SKM-1 (cell line): ENCODE measurements at regions not wholly inside any gene's neighbourhood (a gene's known extent, or its start where the extent isn't known, plus 50 kb on each side); places are given as distances from the start of the nearest gene placed in this dataset.

Experiments used
- DNase-seq: peaks from one replicate; lab custom pipeline; 2025; ENCODE audit not compliant: unreplicated experiment; lab: John Stamatoyannopoulos, UW

DNA sequence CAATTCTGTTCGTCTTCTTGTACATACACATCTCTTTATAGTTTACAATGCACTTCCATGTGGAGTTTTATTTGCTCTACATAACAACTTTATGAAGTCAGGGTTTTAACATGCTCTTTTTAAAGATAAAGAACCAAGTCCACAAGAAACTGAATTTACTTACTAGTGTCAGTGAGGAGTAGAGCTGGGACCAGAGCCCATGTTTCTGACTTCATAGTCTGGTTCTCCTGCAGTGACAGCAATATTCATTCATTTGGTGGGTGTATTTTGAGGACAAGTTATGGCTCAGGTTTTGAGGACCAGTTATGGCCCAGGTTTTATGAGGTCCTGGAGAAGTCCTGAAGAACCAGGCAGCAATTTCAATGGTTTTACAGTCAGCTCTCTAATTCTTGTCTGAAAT lies 481.9 kb upstream of the TNC start:
- no peak for DNase-seq

DNA sequence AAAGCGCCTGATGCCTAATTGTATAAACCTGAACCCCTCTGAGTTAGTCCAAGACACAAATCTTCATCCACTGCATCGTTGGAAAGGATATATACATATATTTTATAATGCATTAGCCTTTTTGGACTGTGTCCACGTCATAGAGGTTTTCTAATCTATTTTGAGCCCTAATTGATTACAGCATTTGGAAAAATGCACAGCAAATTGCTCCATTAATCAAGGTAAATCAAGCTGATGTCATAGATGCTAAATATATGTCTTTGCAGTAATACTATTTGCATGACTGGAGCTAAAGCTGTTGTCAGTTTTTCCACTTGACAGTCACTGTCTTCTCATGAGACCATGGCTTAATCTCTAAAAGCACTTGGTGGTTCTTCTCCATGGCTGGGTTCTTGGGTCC lies 483.5 kb upstream of the TNC start:
- DNase-seq, result no peak

DNA sequence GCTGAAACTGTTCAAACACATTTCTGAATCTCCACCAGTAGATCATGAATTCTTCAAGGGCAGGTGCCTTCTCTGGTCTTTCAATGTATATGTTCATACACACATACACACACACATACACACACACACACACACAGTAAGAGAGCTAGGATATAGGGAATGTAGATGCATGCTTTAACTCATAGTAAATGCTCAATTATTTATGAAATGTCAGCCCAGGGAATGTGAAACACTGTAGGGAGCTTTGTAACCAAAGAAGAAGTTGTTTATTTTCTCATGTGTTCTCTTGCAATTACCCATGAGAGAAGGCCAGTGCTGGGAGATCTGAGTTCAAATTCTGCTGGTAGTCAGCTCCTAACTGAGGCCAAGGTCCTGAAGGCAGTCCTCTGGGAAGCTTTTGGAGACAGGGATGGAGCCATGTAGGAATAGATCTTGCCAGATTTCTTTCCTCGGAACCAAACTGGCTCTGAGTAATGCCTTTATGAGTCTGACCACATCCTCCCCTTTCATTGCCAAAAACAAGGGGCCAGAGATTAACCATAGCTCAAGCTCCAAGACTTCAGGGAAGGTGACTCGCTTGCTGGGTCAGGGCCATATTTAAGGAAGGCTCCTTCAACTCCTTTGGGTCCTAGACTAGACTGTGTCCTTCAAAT lies 487.0 kb upstream of the TNC start:
- no peak for DNase-seq

DNA sequence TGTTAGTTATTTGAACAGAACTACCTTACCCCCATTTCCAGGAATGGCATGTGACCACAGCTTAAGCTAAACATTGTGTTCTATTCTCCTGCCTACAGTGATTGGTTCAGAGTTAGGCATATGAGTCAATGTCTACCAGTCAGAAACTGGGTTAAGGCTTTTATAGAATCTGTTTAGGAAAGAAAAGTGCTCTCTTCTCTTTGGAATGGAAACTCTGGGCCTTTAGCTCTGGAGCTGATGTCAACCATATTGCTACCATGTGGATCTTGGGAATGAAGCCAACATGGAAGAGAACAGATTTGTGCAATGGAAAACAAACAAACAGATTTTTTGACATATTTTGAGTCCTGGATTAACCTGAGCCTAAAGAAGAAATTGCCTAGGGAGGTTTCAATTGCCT lies 488.9 kb upstream of the TNC start:
- DNase-seq, result no peak

GRCh38 chr9:115614326-115614999 lies 496.5 kb upstream of the TNC start:
- DNase-seq, result no peak

GRCh38 chr9:115615000-115615401 lies 497.0 kb upstream of the TNC start:
- DNase-seq, result no peak

GRCh38 chr9:115615821-115616665 lies 498.1 kb upstream of the TNC start:
- no peak for DNase-seq

- no peak for DNase-seq
Measured at GRCh38 chr9:115616666-115617239, 498.8 kb upstream of the TNC start.

GRCh38 chr9:115625251-115625650 lies 507.3 kb upstream of the TNC start:
- no peak for DNase-seq

GRCh38 chr9:115625954-115626353 lies 508.0 kb upstream of the TNC start:
- DNase-seq, result no peak

GRCh38 chr9:115627511-115627910 lies 509.6 kb upstream of the TNC start:
- no peak for DNase-seq

- no peak for DNase-seq
Measured at GRCh38 chr9:115628426-115628825, 510.5 kb upstream of the TNC start.

DNA sequence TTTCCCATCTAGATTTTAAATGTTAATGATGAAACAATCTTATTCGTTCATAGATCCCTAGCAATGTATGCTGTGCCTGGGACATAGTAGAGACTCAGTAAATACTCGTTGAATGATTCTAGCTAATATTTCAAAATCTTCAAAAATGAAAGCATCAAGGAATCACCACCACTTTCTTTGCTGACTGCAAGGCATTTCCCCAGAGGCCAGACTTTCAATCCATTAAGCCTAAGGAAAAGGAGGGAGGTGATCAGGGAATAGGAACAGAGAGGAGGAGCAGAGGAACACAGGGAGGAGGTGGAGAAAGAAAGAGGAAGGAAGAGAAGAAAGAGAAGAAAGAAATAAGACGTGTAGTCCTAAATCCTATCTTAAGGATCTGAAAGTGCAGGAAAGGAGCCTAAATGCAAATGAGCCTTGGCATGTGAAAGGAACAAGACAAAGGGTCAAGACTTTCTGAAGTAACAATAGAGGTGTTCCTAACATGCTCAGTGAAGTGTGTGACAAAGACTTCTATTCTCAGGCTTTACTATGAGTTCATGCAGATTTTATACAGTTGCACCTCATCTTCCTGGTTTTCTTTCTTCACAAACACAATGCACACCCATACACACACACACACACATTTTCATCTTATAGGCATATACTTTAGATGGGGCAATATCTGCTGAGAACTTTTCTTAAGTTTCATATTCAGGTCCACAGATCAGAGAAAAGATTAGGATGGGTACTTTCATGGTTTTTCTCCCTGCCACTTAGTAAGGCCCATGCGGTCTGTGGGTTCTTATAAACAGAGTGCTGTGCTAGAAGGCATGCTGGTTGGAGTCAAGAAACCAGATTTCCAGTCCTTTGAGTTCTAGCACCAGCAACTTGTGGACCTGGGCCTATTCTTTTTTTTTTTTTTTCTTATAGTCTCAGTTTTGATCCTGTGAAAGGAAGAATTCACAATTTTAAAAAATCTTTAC lies 512.2 kb upstream of the TNC start:
- no peak for DNase-seq

- no peak for DNase-seq
Measured at GRCh38 chr9:115632391-115632790, 514.4 kb upstream of the TNC start.

DNA sequence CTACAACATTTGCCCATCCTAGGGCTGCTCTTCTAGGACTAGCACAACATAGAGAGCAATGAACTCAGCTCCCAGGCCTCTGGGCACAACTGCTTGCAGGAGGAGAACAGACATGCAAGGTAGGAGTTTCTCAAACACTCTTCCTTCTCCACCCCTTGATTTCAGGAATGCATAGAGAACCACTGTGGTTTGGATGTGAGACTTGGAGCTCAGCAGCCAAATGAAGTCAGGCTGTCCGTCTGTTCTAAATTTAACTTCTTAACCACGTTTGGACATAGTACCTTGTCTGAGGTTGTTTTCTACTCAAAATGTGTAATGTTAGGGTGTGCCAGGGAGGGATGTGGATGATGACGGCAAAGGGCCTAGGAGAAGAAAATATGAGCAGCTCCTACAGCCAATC lies 515.1 kb upstream of the TNC start:
- DNase-seq, result no peak

GRCh38 chr9:115635680-115636383 lies 517.8 kb upstream of the PAPPA start:
- no peak for DNase-seq

- DNase-seq, result no peak
Measured at GRCh38 chr9:115636596-115636995, 517.0 kb upstream of the PAPPA start.

- no peak for DNase-seq
Measured at GRCh38 chr9:115637661-115638060, 515.9 kb upstream of the PAPPA start.

GRCh38 chr9:115640887-115641286 lies 512.7 kb upstream of the PAPPA start:
- DNase-seq, result no peak

- no peak for DNase-seq
Measured at GRCh38 chr9:115642285-115642684, 511.3 kb upstream of the PAPPA start.
